Tibial nerve (tissue), 4 donors: ENCODE measurements at regions not wholly inside any gene's neighbourhood (a gene's known extent, or its start where the extent isn't known, plus 50 kb on each side); places are given as distances from the start of the nearest gene placed in this dataset.

Experiments used
- DNase-seq, 2 donors: peaks; one replicate each; pipeline ENCODE4 v3.0.0-alpha.2; 2019; ENCODE audit warnings: low spot score in 2 of 2
- H3K27ac ChIP-seq, 4 donors: fragments of 200-600 bp; sonication (generic) in 3 of 4; one replicate each; pipeline ENCODE4 v1.5.1; 2017 to 2019; ENCODE audit warnings: mild to moderate bottlenecking in 1 of 4
- H3K27me3 ChIP-seq, 2 donors: fragments of 200-600 bp; sonication (generic) in 1 of 2; one replicate each; pipeline versions ENCODE4 v1.5.1 to v1.6.0; 2017 to 2019
- H3K36me3 ChIP-seq, 3 donors: fragments of 200-600 bp; sonication (generic); one replicate each; pipeline ENCODE4 v1.5.1; 2018 to 2019
- H3K4me1 ChIP-seq, 4 donors: fragments of 200-600 bp; sonication (generic) in 3 of 4; one replicate each; pipeline ENCODE4 v1.5.1; 2017 to 2019
- H3K4me3 ChIP-seq, 4 donors: fragments of 200-600 bp; sonication (generic) in 3 of 4; one replicate each; pipeline ENCODE4 v1.5.1; 2017 to 2019; ENCODE audit warnings: mild to moderate bottlenecking in 1 of 4, moderate library complexity in 1 of 4
- H3K9me3 ChIP-seq, 4 donors: fragments of 200-600 bp; sonication (generic) in 3 of 4; one replicate each; pipeline ENCODE4 v1.5.1; 2017 to 2019
- EP300 ChIP-seq, 2 donors: sonication (generic); formaldehyde crosslinking; IDR thresholded peaks; one replicate each; pipeline ENCODE4 v1.6.1; 2017; ENCODE audit warnings: antibody characterized with exemption in 2 of 2, mild to moderate bottlenecking in 1 of 2
- POLR2A ChIP-seq, 2 donors: fragments of 450-650 bp; IDR thresholded peaks; one replicate each; pipeline ENCODE4 v1.6.1; 2017; ENCODE audit warnings: antibody characterized with exemption in 2 of 2, mild to moderate bottlenecking in 2 of 2, moderate library complexity in 2 of 2
- WGBS, 2 donors: methylation state at CpG; one replicate each; pipeline ENCODE4 v1.1.5; 2018; 5-methylcytosine and 5-hydroxymethylcytosine counted together
- TF ChIP-seq, protein P1 (sequence below), 5 experiments: fragments of 200-600 bp in 3 of 5; fragments of 450-650 bp in 2 of 5; sonication (generic) in 3 of 5; IDR thresholded peaks; one replicate each; pipeline ENCODE4 v1.5.1; 2016 to 2019; ENCODE audit warnings: antibody characterized with exemption in 5 of 5, mild to moderate bottlenecking in 3 of 5, moderate library complexity in 2 of 5

DNA sequence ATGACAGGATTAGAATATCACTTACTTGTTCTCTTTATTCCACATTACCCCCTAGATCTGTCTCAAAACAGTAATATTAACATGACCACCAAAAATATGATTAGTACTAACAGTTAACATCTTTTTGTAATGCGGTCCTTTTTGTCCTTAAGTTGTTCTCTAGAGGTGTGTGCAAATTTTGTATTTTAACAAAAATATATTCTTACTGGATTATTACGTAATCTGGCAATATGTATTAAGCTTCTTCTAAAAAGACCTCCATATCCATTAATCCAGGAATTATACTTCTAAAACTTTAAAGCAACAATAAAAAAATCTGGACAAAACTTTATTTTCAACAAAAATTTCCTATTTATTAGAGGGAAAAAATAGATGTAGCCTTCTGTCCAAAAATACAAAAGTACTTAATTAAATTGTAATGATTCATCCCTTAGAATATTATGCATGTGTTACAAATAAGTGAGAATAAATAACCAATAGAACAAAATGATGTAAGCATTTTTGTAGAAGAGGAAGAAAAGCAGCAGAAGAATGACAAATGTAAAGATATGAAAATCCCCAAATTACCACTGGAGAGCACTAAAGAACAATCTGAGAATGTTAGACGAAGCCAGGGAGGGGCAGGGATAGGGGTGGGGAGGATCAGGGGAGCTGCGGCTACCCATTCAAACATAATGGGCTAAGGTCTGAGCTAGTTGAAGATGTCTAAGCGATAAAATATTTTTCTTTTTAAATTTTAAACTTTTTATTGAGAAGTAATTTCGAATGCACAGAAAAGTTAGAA lies 945.6 kb downstream of the MCTP2 start:
- TF ChIP-seq POLR2A (IDR thresholded peaks at IDR 0.05), result no peak
- TF ChIP-seq, protein P1, sequence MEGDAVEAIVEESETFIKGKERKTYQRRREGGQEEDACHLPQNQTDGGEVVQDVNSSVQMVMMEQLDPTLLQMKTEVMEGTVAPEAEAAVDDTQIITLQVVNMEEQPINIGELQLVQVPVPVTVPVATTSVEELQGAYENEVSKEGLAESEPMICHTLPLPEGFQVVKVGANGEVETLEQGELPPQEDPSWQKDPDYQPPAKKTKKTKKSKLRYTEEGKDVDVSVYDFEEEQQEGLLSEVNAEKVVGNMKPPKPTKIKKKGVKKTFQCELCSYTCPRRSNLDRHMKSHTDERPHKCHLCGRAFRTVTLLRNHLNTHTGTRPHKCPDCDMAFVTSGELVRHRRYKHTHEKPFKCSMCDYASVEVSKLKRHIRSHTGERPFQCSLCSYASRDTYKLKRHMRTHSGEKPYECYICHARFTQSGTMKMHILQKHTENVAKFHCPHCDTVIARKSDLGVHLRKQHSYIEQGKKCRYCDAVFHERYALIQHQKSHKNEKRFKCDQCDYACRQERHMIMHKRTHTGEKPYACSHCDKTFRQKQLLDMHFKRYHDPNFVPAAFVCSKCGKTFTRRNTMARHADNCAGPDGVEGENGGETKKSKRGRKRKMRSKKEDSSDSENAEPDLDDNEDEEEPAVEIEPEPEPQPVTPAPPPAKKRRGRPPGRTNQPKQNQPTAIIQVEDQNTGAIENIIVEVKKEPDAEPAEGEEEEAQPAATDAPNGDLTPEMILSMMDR (IDR thresholded peaks at IDR 0.05), result peak in 2 of 5 experiments; percentile 9 to 15
- WGBS, 2 donors, result 66% methylated on average over 6 of the region's 6 CpGs

DNA sequence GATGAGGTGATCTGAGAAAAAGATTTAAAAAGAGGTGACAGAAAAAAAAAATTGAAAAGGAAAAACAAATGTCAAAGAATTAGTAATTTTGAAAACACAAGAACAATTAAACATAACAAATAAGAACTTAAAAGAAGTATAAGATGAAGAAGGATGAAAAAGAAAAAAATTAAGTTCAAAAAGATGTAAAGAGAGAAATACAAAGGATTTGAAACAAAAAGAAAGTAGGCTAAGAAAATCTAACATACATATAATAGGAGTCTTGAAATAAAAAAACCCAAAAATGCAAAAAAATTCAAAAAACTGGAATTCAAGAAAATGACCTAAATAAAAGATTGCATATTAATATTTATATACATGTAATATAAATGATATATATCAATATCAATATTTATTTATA lies 949.2 kb downstream of the MCTP2 start:
- no peaks in the 10 kb centered on the region for H3K36me3 ChIP-seq

More for the DNA sequence above, 945.6 kb downstream of the MCTP2 start:
- peaks cover 0 to 30% (median 6%) of the 10 kb centered on the region in 4 donors for H3K4me1 ChIP-seq
- no peak for DNase-seq
- H3K4me3 ChIP-seq, result no peak overlapping the region
- no peaks in the 10 kb centered on the region for H3K27me3 ChIP-seq
- peak overlapping the region in 2 of 4 donors; percentile 1 to 36 for H3K27ac ChIP-seq
- no peaks in the 10 kb centered on the region for H3K36me3 ChIP-seq
- H3K9me3 ChIP-seq, result peaks cover 0 to 24% (median 3%) of the 10 kb centered on the region in 4 donors

GRCh38 chr15:95182091-95182490 lies 950.7 kb downstream of the MCTP2 start:
- Histone ChIP-seq H3K27ac (no peak overlapping the region), H3K9me3 (peaks cover 0 to 24% (median 3%) of the 10 kb centered on the region in 4 donors), H3K27me3 (no peaks in the 10 kb centered on the region), H3K4me3 (no peak overlapping the region), H3K36me3 (no peaks in the 10 kb centered on the region), H3K4me1 (no peaks in the 10 kb centered on the region)
- 100% methylated on average over 1 of the region's 1 CpG for WGBS, 2 donors
- no peak for TF ChIP-seq EP300 (IDR thresholded peaks at IDR 0.05)
- TF ChIP-seq, protein P1 (IDR thresholded peaks at IDR 0.05), result no peak
- no peak for TF ChIP-seq POLR2A (IDR thresholded peaks at IDR 0.05)
- DNase-seq, result no peak

More for the DNA sequence above, 949.2 kb downstream of the MCTP2 start:
- TF ChIP-seq, protein P1 (IDR thresholded peaks at IDR 0.05), result no peak
- TF ChIP-seq POLR2A (IDR thresholded peaks at IDR 0.05), result no peak
- no peak for TF ChIP-seq EP300 (IDR thresholded peaks at IDR 0.05)
- no peaks in the 10 kb centered on the region for H3K27me3 ChIP-seq
- H3K9me3 ChIP-seq, result peaks cover 0 to 24% (median 3%) of the 10 kb centered on the region in 4 donors
- no peak for DNase-seq
- no peak overlapping the region for H3K4me3 ChIP-seq
- H3K27ac ChIP-seq, result no peak overlapping the region
- H3K4me1 ChIP-seq, result peaks cover 0 to 6% (median 0%) of the 10 kb centered on the region in 4 donors

DNA sequence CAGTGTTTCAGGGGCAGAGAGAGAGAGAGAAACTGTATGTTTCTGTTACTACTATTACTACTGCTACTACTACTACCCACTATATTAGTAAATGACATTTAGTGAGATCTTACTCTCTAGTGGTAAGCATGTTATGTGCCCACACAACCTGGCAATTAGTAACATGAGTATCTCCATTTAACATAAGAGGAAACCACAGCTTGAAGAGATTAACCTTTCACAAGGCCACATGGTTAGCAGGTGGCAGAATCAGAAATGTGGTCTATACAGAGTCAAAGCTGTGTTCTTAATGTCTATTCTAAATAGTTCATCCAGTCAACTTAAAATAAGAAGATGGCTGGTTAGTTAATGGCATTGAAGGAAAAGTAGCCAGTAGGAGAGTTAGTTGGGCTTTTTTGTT lies 961.6 kb downstream of the MCTP2 start:
- Histone ChIP-seq H3K4me3 (no peak overlapping the region), H3K4me1 (no peaks in the 10 kb centered on the region), H3K27me3 (no peaks in the 10 kb centered on the region), H3K9me3 (peaks cover 0 to 5% (median 0%) of the 10 kb centered on the region in 4 donors), H3K36me3 (no peaks in the 10 kb centered on the region), H3K27ac (no peak overlapping the region)
- no peak for DNase-seq
- TF ChIP-seq, protein P1 (IDR thresholded peaks at IDR 0.05), result no peak
- no peak for TF ChIP-seq POLR2A (IDR thresholded peaks at IDR 0.05)
- TF ChIP-seq EP300 (IDR thresholded peaks at IDR 0.05), result no peak

DNA sequence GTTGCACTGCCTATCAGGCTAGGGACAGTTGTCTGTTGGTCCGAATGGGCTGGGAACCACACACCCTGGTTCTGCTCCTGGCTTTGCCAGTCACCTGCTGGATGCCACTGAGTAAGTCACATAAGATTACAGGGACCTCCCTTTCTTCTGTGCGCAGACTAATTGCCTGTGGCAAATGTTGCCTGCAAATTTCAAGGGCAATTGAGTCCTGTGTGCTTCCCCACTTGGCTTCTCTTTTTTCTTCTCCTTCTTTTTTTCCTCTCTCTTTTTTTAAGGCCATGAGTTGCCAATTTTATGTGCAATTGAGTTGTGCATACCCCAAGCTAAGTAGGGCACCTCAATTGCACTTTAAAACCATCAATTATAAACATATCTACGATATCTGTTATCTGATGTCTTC lies 963.4 kb downstream of the MCTP2 start:
- DNase-seq, result no peak
- H3K9me3 ChIP-seq, result peaks cover 0 to 2% (median 0%) of the 10 kb centered on the region in 4 donors
- no peak overlapping the region for H3K27ac ChIP-seq
- 84 to 88% methylated on average over 3 of the region's 3 CpGs for WGBS, 2 donors
- TF ChIP-seq, protein P1 (IDR thresholded peaks at IDR 0.05), result no peak
- no peaks in the 10 kb centered on the region for H3K4me1 ChIP-seq
- H3K27me3 ChIP-seq, result no peaks in the 10 kb centered on the region
- no peak overlapping the region for H3K4me3 ChIP-seq
- no peaks in the 10 kb centered on the region for H3K36me3 ChIP-seq
